A172 (cell line): ENCODE measurements at regions not wholly inside any gene's neighbourhood (a gene's known extent, or its start where the extent isn't known, plus 50 kb on each side); places are given as distances from the start of the nearest gene placed in this dataset.
"Not testable (repeated sequence)": the region's sequence is repeated elsewhere in the genome, so short reads cannot be mapped to it uniquely, and the experiment has no call there.

Experiments used
- DNase-seq: peaks from one replicate; pipeline ENCODE4 v3.0.0-alpha.2; 2015; ENCODE audit warnings: low spot score

DNA sequence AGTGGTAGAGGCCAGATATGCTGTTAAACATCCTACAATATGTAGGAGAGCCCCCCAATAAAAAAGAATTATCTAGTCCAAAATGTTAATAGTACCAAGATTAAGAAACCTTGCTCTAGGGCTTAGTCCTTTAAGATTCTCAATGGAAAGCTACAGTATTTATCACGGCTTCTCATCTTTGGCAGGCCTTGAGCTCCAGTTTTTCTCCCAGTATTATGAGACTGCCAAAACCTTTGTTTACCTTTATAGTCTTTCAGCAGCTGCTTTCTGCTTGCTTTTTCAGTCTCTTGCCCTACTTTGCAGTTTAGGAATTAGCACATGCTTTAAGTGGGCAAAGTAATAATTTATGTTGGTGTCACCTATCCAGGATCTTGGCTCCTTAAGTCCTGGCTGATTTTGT is 59.7 kb downstream of the NHLRC1 start:
- no peak for DNase-seq

DNA sequence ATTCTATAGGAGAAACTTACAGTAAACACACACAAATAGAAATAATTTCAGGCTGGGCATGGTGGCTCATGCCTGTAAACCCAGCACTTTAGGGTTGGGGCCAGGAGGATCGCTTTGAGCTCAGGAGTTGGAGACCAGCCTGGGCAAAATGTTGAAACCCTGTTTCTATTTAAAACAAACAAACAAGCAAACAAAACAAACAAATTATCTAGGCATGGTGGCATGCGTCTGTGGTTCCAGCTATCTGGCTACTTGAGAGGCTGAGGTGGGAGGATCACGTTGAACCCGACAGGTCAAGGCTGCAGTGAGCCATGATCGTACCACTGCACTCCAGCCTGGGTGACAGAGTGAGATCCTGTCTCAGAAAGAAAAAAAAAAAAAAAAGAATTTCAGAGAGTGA is 64.0 kb downstream of the NHLRC1 start:
- no peak for DNase-seq

DNA sequence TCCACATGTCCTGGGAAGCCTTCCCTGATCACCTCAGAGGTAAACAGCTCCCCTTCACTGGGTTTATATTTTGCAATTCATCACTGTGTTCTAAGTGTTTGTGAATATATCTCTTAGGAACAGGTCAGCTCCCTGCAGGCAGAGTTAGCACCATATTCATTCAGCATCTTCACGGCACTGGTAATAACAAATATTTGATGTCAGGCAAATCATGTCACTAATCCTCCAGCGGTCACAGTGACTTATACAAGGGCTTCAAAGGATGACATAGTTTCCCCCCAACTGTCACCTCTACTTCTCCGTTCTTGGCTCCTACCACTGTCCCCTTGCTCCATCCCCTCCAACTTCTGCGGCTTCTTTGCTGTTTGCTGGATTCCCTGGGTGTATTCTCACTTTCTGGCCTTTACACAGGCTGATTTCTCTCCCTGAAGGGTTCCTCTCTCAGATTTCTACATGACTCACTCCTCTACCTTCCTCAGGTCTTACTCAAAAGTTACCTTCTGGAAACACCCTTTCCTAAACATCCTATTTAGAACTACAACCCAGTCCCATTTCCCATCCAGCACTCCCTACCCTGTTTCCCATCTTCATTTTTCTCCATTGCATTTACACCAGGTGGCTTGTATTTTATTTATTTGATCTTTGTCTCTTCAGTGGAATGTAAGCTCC is 66.6 kb downstream of the NHLRC1 start:
- no peak for DNase-seq

DNA sequence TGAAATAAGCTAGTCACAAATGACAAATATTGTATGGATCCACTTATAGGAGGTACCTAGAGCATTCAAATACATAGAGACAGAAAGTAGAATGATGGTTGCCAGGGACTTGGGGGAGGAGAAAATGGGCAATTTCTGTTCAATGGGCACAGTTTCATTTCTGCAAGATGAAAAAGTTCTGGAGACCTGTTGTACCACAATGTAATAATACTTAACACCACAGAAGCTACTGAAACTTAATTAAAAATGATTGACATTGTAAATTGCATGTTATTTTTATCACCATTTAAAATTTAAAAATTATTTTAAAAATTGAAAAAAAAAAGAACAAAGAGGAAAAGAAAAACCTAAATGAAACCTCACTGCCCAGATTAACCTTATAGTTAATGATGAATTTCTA is 67.4 kb downstream of the NHLRC1 start:
- DNase-seq: no peak

- no peak for DNase-seq
These were observed 66.4 kb upstream of the KIF13A start for GRCh38 chr6:18053555-18054445.

- DNase-seq: no peak
These were observed 65.6 kb upstream of the KIF13A start for GRCh38 chr6:18053078-18053477.

GRCh38 chr6:18049646-18050045 is 62.2 kb upstream of the KIF13A start:
- DNase-seq: no peak

- DNase-seq: no peak
These were observed 61.7 kb upstream of the KIF13A start for GRCh38 chr6:18048953-18049630.

DNA sequence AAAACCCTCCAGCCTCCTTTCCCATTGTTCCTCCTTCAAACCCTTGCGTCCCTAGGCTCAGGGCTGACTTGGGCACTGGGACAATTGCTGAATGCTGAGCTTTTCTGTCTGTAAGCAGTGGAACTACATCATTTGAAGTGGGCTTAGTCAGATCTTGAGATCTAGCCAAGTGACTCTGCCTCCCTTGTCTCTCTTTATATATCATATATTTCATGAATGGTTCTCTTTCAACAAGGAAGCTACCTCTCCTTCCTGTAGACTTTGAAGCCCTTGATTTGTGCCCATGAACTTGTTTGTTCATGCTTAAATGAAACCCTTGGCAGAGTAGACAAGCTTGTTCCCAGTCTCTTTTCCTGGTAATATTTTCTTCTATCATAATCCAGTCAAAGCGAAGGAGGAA is 60.0 kb upstream of the KIF13A start:
- DNase-seq: peak; percentile 45

- no peak for DNase-seq
These were observed 58.1 kb upstream of the KIF13A start for GRCh38 chr6:18045507-18045906.

DNA sequence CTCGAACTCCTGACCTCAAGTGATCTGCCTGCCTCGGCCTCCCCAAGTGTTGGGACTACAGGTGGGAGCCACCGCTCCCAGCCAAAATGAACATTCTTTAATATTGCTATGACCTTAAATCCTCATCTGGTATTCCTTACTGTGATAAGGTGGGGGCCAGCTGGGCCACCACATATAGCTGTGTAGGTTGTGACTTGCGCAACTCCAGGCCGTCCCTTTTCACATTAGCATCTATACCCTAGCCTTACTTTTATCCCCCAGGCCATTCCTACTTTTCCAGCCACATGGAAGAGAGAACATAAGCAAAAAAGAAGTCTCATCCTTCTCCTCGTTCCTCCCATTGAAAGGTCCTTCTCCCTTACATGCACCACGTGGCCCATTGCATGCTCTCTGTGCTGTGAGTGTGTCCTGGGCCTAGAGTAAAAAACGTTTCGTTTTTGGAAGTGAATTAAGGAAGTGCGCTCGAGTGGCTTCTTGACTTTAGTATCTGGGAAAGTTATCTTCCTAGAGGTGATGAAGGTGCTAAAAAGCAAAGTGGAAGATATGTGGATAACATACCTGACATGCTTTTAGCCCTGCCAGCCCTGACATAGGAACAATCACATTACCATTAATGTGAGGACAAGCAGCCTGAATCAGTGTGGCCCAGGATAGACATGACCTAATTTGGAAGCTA is 56.8 kb upstream of the KIF13A start:
- DNase-seq: no peak

- DNase-seq: no peak
These were observed 55.2 kb upstream of the KIF13A start for GRCh38 chr6:18042536-18043145.

DNA sequence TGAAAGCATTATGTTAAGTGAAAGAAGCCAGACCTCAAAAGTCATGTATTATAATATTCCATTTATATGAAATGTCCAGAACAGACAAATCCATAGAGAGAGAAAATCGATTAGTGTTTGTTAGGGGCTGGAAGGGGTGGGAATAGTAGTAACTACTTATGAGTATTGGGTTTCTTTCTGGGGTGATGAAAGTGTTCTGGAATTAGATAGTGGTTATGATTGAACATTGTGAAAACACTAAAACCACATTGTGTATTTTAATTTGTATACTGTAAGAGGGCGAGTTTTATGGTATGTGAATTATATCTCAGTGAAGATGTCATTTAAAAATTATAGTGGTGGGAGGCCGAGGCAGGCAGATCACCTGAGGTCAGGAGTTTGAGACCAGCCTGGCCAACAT is 52.0 kb upstream of the KIF13A start:
- no peak for DNase-seq

- DNase-seq: not testable (repeated sequence)
These were observed 50.8 kb upstream of the KIF13A start for GRCh38 chr6:18038235-18038634.
